ENCODE measurements at regions not wholly inside any gene's neighbourhood (a gene's known extent, or its start where the extent isn't known, plus 50 kb on each side); places are given as distances from the start of the nearest gene placed in this dataset.

GRCh38 chr2:118622108-118622507, 225.3 kb downstream of the EN1 start:
- TF ChIP-seq CTCF (IDR thresholded peaks at IDR 0.05) (no peak), POLR2A (IDR thresholded peaks at IDR 0.05) (no peak)
